ENCODE measurements at regions not wholly inside any gene's neighbourhood (a gene's known extent, or its start where the extent isn't known, plus 50 kb on each side); places are given as distances from the start of the nearest gene placed in this dataset.

GRCh38 chr9:22382331-22382730 is 64.3 kb upstream of the DMRTA1 start:
- DNase-seq = no peak
- TF ChIP-seq, protein P1, sequence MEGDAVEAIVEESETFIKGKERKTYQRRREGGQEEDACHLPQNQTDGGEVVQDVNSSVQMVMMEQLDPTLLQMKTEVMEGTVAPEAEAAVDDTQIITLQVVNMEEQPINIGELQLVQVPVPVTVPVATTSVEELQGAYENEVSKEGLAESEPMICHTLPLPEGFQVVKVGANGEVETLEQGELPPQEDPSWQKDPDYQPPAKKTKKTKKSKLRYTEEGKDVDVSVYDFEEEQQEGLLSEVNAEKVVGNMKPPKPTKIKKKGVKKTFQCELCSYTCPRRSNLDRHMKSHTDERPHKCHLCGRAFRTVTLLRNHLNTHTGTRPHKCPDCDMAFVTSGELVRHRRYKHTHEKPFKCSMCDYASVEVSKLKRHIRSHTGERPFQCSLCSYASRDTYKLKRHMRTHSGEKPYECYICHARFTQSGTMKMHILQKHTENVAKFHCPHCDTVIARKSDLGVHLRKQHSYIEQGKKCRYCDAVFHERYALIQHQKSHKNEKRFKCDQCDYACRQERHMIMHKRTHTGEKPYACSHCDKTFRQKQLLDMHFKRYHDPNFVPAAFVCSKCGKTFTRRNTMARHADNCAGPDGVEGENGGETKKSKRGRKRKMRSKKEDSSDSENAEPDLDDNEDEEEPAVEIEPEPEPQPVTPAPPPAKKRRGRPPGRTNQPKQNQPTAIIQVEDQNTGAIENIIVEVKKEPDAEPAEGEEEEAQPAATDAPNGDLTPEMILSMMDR (IDR thresholded peaks at IDR 0.05) = no peak
- H3K9me3 ChIP-seq = no peaks in the 10 kb centered on the region
- no peak for ATAC-seq
- intact Hi-C loops (cut with DNase I, micrococcal nuclease) = no loop called here
- no peak overlapping the region for H3K4me3 ChIP-seq
- H3K4me1 ChIP-seq (ENCODE audit: low read depth) = no peaks in the 10 kb centered on the region
- H3K36me3 ChIP-seq (ENCODE audit: low read depth) = no peaks in the 10 kb centered on the region

- intact Hi-C loops (cut with DNase I, micrococcal nuclease) = no loop called here
- no peak overlapping the region for H3K4me3 ChIP-seq
- ATAC-seq (no peak), DNase-seq (no peak)
- H3K4me1 ChIP-seq (ENCODE audit: low read depth) = no peaks in the 10 kb centered on the region
- no peaks in the 10 kb centered on the region for H3K36me3 ChIP-seq (ENCODE audit: low read depth)
- TF ChIP-seq, protein P1 (IDR thresholded peaks at IDR 0.05) = no peak
- no peaks in the 10 kb centered on the region for H3K9me3 ChIP-seq
Measured at GRCh38 chr9:22383718-22384117, 62.9 kb upstream of the DMRTA1 start.

- TF ChIP-seq, protein P1 (IDR thresholded peaks at IDR 0.05) = no peak
- Histone ChIP-seq H3K4me3 (no peak overlapping the region), H3K36me3 (ENCODE audit: low read depth) (no peaks in the 10 kb centered on the region), H3K4me1 (ENCODE audit: low read depth) (no peaks in the 10 kb centered on the region), H3K9me3 (no peaks in the 10 kb centered on the region)
- DNase-seq (no peak), ATAC-seq (no peak)
- intact Hi-C loops (cut with DNase I, micrococcal nuclease) = no loop called here
Measured at GRCh38 chr9:22389271-22389670, 57.4 kb upstream of the DMRTA1 start.

DNA sequence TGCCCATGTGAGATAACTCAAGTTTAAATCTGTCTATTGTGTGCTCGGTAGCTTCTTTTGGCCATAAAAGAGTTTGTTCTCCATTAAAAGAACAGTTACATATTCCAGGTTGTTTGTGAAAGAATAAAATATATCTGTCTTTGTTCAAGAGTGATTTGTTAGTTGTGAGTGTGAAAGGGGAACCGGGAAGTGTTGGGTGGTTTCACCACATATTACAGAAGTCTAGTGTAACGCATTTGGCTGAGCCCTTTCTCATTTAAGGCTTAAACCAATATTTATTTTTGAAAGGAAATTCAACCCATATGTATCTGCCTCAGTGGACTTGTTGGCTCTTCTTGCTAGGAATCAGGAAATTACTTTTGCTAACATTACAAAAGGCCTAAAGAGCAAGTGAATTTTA is 54.1 kb upstream of the DMRTA1 start:
- DNase-seq (no peak), ATAC-seq (no peak)
- no peaks in the 10 kb centered on the region for H3K4me1 ChIP-seq (ENCODE audit: low read depth)
- H3K4me3 ChIP-seq = no peak overlapping the region
- no peaks in the 10 kb centered on the region for H3K9me3 ChIP-seq
- no peaks in the 10 kb centered on the region for H3K36me3 ChIP-seq (ENCODE audit: low read depth)
- intact Hi-C loops (cut with DNase I, micrococcal nuclease) = no loop called here
- TF ChIP-seq, protein P1 (IDR thresholded peaks at IDR 0.05) = no peak

GRCh38 chr9:22395687-22396141 is 50.9 kb upstream of the DMRTA1 start:
- TF ChIP-seq, protein P1 (IDR thresholded peaks at IDR 0.05) = no peak

More at GRCh38 chr9:22395687-22396141, 50.9 kb upstream of the DMRTA1 start:
- DNase-seq (no peak), ATAC-seq (no peak)
- no peaks in the 10 kb centered on the region for H3K9me3 ChIP-seq
- intact Hi-C loops (cut with DNase I, micrococcal nuclease) = no loop called here
- no peak overlapping the region for H3K4me3 ChIP-seq
- H3K36me3 ChIP-seq (ENCODE audit: low read depth) = no peaks in the 10 kb centered on the region
- H3K4me1 ChIP-seq (ENCODE audit: low read depth) = no peaks in the 10 kb centered on the region
